ENCODE measurements at regions not wholly inside any gene's neighbourhood (a gene's known extent, or its start where the extent isn't known, plus 50 kb on each side); places are given as distances from the start of the nearest gene placed in this dataset.

DNA sequence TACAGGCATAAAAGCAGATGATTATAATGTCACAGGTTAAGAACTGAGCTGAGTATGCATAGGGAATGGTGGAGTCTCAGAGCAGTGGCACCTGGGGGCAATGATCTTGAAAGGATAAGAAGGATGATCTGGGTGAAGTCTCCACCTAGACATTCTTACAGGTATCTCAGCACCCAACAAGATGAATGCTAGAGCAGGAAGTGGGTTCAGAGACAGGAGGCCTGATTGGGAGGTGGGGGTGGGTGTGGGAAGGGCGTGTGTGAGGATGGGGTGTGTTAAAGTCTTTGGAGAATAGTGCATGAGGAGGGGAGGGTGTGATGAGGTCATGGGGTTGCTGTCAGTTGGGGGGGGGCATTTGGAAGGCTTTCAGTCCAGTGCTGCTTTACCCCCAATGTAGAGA, 78.8 kb upstream of the UPP2 start:
- TF ChIP-seq POLR2AphosphoS5 (IDR thresholded peaks at IDR 0.05; ENCODE audit: low read depth, low read length) (no peak), TAF1 (IDR thresholded peaks at IDR 0.05; ENCODE audit: borderline replicate concordance, insufficient read depth, low read length) (no peak), SIN3A (IDR thresholded peaks at IDR 0.05; ENCODE audit: borderline replicate concordance, insufficient read depth, low read length) (no peak), FOXP2 (optimal IDR thresholded peaks at IDR 0.05; ENCODE audit: borderline replicate concordance, extremely low read depth, extremely low read length, insufficient read depth) (no peak)
- TF ChIP-seq, protein P1, sequence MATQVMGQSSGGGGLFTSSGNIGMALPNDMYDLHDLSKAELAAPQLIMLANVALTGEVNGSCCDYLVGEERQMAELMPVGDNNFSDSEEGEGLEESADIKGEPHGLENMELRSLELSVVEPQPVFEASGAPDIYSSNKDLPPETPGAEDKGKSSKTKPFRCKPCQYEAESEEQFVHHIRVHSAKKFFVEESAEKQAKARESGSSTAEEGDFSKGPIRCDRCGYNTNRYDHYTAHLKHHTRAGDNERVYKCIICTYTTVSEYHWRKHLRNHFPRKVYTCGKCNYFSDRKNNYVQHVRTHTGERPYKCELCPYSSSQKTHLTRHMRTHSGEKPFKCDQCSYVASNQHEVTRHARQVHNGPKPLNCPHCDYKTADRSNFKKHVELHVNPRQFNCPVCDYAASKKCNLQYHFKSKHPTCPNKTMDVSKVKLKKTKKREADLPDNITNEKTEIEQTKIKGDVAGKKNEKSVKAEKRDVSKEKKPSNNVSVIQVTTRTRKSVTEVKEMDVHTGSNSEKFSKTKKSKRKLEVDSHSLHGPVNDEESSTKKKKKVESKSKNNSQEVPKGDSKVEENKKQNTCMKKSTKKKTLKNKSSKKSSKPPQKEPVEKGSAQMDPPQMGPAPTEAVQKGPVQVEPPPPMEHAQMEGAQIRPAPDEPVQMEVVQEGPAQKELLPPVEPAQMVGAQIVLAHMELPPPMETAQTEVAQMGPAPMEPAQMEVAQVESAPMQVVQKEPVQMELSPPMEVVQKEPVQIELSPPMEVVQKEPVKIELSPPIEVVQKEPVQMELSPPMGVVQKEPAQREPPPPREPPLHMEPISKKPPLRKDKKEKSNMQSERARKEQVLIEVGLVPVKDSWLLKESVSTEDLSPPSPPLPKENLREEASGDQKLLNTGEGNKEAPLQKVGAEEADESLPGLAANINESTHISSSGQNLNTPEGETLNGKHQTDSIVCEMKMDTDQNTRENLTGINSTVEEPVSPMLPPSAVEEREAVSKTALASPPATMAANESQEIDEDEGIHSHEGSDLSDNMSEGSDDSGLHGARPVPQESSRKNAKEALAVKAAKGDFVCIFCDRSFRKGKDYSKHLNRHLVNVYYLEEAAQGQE (IDR thresholded peaks at IDR 0.05; ENCODE audit: insufficient read depth in 1 of 2, low read depth in 2 of 2, low read length in 2 of 2) = no peak

DNA sequence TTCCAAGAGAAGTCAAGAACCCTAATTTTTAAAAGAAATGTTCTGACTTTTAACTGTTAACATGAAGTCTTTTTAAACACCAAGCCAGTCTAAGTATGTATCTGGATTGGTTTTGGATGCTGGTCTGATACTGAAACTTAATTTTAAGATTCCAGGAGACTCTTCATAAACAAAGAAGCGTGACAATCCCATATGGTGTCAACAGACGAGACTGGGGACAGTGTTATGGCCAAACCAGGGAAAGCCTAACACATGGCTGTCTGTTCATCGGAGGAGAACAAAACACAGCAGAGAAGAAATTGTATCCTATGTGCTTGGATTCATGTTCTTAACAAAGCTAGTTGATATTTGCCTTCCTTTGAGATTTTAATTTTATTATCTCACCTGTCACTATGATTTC, 80.5 kb upstream of the UPP2 start:
- TF ChIP-seq SIN3A (IDR thresholded peaks at IDR 0.05; ENCODE audit: borderline replicate concordance, insufficient read depth, low read length) (no peak), TAF1 (IDR thresholded peaks at IDR 0.05; ENCODE audit: borderline replicate concordance, insufficient read depth, low read length) (no peak), FOXP2 (optimal IDR thresholded peaks at IDR 0.05; ENCODE audit: borderline replicate concordance, extremely low read depth, extremely low read length, insufficient read depth) (no peak), POLR2AphosphoS5 (IDR thresholded peaks at IDR 0.05; ENCODE audit: low read depth, low read length) (no peak)
- TF ChIP-seq, protein P1 (IDR thresholded peaks at IDR 0.05; ENCODE audit: insufficient read depth in 1 of 2, low read depth in 2 of 2, low read length in 2 of 2) = no peak

DNA sequence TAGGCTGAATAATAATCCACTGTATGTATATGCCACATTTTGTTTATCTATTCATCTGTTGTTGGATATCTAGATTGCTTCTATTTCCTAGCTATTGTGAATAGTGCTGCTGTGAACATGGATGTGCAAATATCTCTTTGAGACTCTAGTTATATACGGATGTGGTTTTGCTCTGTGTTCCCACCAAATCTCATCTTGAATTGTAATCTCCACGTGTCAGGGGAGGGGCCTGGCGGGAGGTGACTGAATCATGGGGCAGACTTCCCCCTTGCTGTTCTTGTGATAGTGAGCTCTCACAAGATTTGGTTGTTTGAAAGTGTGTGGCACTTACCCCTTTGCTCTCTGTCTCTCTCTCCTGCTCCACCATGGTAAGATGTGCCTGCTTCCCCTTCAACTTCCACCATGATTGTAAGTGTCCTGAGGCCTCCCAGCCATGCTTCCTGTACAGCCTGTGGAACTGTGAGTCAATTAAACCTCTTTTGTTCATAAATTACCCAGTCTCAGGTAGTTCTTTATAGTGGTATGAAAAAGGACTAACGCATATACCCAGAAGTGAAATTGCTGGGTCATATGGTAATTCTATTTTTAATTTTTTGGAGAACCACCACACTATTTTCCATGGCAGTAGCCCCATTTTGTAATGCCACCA, 86.1 kb upstream of the UPP2 start:
- no peak for TF ChIP-seq POLR2AphosphoS5 (IDR thresholded peaks at IDR 0.05; ENCODE audit: low read depth, low read length)
- TF ChIP-seq FOXP2 (optimal IDR thresholded peaks at IDR 0.05; ENCODE audit: borderline replicate concordance, extremely low read depth, extremely low read length, insufficient read depth) = no peak
- TF ChIP-seq, protein P1 (IDR thresholded peaks at IDR 0.05; ENCODE audit: insufficient read depth in 1 of 2, low read depth in 2 of 2, low read length in 2 of 2) = no peak
- no peak for TF ChIP-seq SIN3A (IDR thresholded peaks at IDR 0.05; ENCODE audit: borderline replicate concordance, insufficient read depth, low read length)

DNA sequence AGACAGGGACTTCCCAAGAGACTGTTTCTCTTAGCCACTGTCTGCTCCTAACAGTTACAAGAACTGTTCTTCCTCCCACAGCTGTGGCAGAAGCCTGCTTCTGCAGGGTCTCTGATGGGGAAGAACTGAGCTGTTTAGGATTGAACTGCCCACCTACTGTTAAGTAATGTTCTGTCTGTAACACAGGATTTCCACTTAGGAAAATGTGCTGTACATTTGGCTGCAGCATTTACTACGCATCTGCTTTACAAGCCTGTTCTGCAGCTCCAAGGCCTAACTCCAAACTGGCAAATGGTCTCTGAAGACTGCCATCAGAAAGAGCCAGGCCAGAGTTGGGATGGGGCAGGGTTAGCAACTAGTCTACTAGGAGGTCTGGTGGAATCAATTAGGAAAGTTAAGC, 87.8 kb upstream of the UPP2 start:
- TF ChIP-seq, protein P1 (IDR thresholded peaks at IDR 0.05; ENCODE audit: insufficient read depth in 1 of 2, low read depth in 2 of 2, low read length in 2 of 2) = no peak
- no peak for TF ChIP-seq FOXP2 (optimal IDR thresholded peaks at IDR 0.05; ENCODE audit: borderline replicate concordance, extremely low read depth, extremely low read length, insufficient read depth)
- no peak for TF ChIP-seq POLR2AphosphoS5 (IDR thresholded peaks at IDR 0.05; ENCODE audit: low read depth, low read length)
- TF ChIP-seq SIN3A (IDR thresholded peaks at IDR 0.05; ENCODE audit: borderline replicate concordance, insufficient read depth, low read length) = no peak
- TF ChIP-seq TAF1 (IDR thresholded peaks at IDR 0.05; ENCODE audit: borderline replicate concordance, insufficient read depth, low read length) = no peak
